B cell (primary cell): ENCODE measurements at regions not wholly inside any gene's neighbourhood (a gene's known extent, or its start where the extent isn't known, plus 50 kb on each side); places are given as distances from the start of the nearest gene placed in this dataset.

Experiments
- ATAC-seq: fragments of 200-7000 bp; cut with Tn5 transposase; one replicate; pipeline ENCODE4 v1.10.0; 2021; ENCODE audit warnings: low read depth, mild to moderate bottlenecking, moderate number of reproducible peaks, moderate library complexity
- CTCF ChIA-PET: fragments of 350-600 bp; sonication (Branson Sonifier 250); formaldehyde crosslinking; loops from one replicate; lab custom pipeline; 2021; ENCODE audit warnings: antibody characterized with exemption, inconsistent platforms; lab: Charles Lee
- POLR2A ChIA-PET: fragments of 350-600 bp; sonication (Branson Sonifier 250); formaldehyde crosslinking; loops from one replicate; lab custom pipeline; 2021; ENCODE audit warnings: antibody characterized with exemption; lab: Charles Lee
- DNase-seq: peaks from one replicate; pipeline ENCODE4 v3.0.0; 2013
- H2AFZ ChIP-seq: 2 replicates; pipeline ENCODE4 v1.6.1; 2012; ENCODE audit warnings: mild to moderate bottlenecking, low read depth, low read length; ENCODE audit not compliant: insufficient read depth, poor library complexity, severe bottlenecking
- H3K27ac ChIP-seq, 2 donors: 1 replicate in 1 of 2; 2 replicates in 1 of 2; pipeline ENCODE4 v1.5.1; 2012 to 2013; ENCODE audit warnings: low read length in 2 of 2, mild to moderate bottlenecking in 2 of 2, moderate library complexity in 1 of 2
- H3K27me3 ChIP-seq, 4 experiments: fragments of 200-600 bp in 1 of 4; sonication (generic) in 1 of 4; replicated peaks in 1 of 4; 1 replicate in 2 of 4; 2 replicates in 2 of 4; pipeline versions ENCODE4 v1.6.1 to v1.7.0; 2013 to 2016; ENCODE audit warnings: low read length in 3 of 4, mild to moderate bottlenecking in 2 of 4, mixed read lengths in 1 of 4, moderate library complexity in 1 of 4; ENCODE audit not compliant: insufficient read depth in 4 of 4, control insufficient read depth in 3 of 4; ENCODE audit errors: control extremely low read depth in 1 of 4
- H3K36me3 ChIP-seq, 2 experiments: replicated peaks in 1 of 2; 1 replicate in 1 of 2; 2 replicates in 1 of 2; pipeline versions ENCODE4 v1.6.1 to v1.7.1; 2013; ENCODE audit warnings: low read length in 1 of 2; ENCODE audit not compliant: insufficient read depth in 2 of 2, control insufficient read depth in 1 of 2; ENCODE audit errors: control extremely low read depth in 1 of 2, extremely low read depth in 1 of 2
- H3K4me1 ChIP-seq, 2 donors: fragments of 200-600 bp in 1 of 2; sonication (generic) in 1 of 2; 1 replicate in 1 of 2; 2 replicates in 1 of 2; pipeline versions ENCODE4 v1.5.1 to v1.6.1; 2013 to 2017; ENCODE audit warnings: low read length in 2 of 2; ENCODE audit not compliant: control insufficient read depth in 2 of 2, insufficient read depth in 2 of 2
- H3K4me2 ChIP-seq: replicated peaks from 2 replicates; pipeline ENCODE3; 2012; ENCODE audit warnings: mild to moderate bottlenecking, low read depth, low read length; ENCODE audit not compliant: poor library complexity, severe bottlenecking
- H3K4me3 ChIP-seq, 5 experiments: fragments of 200-600 bp in 1 of 5; sonication (generic) in 1 of 5; 1 replicate in 3 of 5; 2 replicates in 2 of 5; pipeline versions ENCODE4 v1.5.1 to v1.7.0; 2011 to 2016; ENCODE audit warnings: low read length in 4 of 5, mild to moderate bottlenecking in 4 of 5, low read depth in 2 of 5, control low read depth in 1 of 5, moderate library complexity in 1 of 5; ENCODE audit not compliant: insufficient read depth in 1 of 5; ENCODE audit errors: control extremely low read depth in 1 of 5, extremely low read depth in 1 of 5
- H3K79me2 ChIP-seq: fragments of 200-600 bp; sonication (generic); one replicate; pipeline ENCODE4 v1.6.0; 2016; ENCODE audit warnings: low read length; ENCODE audit not compliant: control insufficient read depth, insufficient read depth
- H3K9ac ChIP-seq: fragments of 200-600 bp; sonication (generic); 2 replicates; pipeline ENCODE4 v1.6.1; 2017; ENCODE audit warnings: mild to moderate bottlenecking, low read length, moderate library complexity
- H3K9me3 ChIP-seq, 3 donors: one replicate each; pipeline versions ENCODE4 v1.6.1 to v1.7.1; 2013; ENCODE audit warnings: low read length in 2 of 3; ENCODE audit not compliant: control insufficient read depth in 2 of 3, insufficient read depth in 1 of 3; ENCODE audit errors: control extremely low read depth in 1 of 3
- H4K20me1 ChIP-seq: 2 replicates; pipeline ENCODE4 v1.6.0; 2012; ENCODE audit warnings: mild to moderate bottlenecking, low read length; ENCODE audit not compliant: insufficient read depth, control insufficient read depth, poor library complexity, severe bottlenecking
- H3K27ac Mint-ChIP-seq: one replicate; pipeline ENCODE4 v1.8.0; 2021; ENCODE audit warnings: mixed read lengths
- H3K27me3 Mint-ChIP-seq: one replicate; pipeline ENCODE4 v1.8.0; 2021; ENCODE audit warnings: mixed read lengths
- H3K4me1 Mint-ChIP-seq: one replicate; pipeline ENCODE4 v1.8.0; 2021; ENCODE audit warnings: mixed read lengths
- H3K4me3 Mint-ChIP-seq: one replicate; pipeline ENCODE4 v1.8.0; 2021; ENCODE audit warnings: mixed read lengths
- H3K9me3 Mint-ChIP-seq: one replicate; pipeline ENCODE4 v1.8.0; 2022; ENCODE audit warnings: mixed read lengths; ENCODE audit not compliant: insufficient read depth
- EZH2 ChIP-seq: IDR thresholded peaks from 2 replicates; pipeline ENCODE4 v1.6.1; 2012; ENCODE audit warnings: borderline replicate concordance, low read depth, mild to moderate bottlenecking, moderate library complexity, low read length; ENCODE audit not compliant: insufficient read depth, poor library complexity, severe bottlenecking
- WGBS: methylation state at CpG from one replicate; pipeline ENCODE4 v1.1.5; 2013; ENCODE audit warnings: missing lambda C conversion rate; ENCODE audit not compliant: insufficient coverage; 5-methylcytosine and 5-hydroxymethylcytosine counted together
- intact Hi-C: fragments of 100-400 bp; cut with micrococcal nuclease; formaldehyde crosslinking; loops from one replicate; pipeline ENCODE4 v1.10.0; 2022
- TF ChIP-seq, protein P1 (sequence below): fragments of 200-600 bp; IDR thresholded peaks from one replicate; pipeline ENCODE4 v1.8.0; 2022; ENCODE audit warnings: antibody characterized with exemption, mild to moderate bottlenecking

DNA sequence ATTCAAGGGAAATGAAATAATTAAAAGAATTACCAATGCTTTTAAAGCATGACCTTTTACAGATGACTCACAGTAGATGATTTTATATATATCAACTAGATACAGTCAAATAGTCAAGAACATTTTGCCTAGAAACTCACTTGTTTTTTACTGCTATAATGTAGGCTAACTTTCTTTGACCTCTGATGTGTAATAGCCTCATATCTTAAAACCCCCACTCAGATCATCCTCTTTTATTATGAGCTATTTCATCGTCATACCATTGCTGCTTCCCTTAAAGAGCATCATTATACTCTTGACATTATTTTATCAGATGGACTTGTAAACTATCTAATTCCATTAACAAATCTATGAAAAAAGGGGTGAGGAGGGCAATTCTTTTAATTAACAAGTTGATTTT, 355.9 kb upstream of the AGA start:
- POLR2A ChIA-PET: no interaction called here
- no peaks in the 10 kb centered on the region for H3K79me2 ChIP-seq
- no peaks in the 10 kb centered on the region for H3K4me1 Mint-ChIP-seq
- H2AFZ ChIP-seq: no peak overlapping the region
- H3K9me3 Mint-ChIP-seq: no peaks in the 10 kb centered on the region
- no CpG with 5 or more reads among the region's 1 CpG for WGBS
- no peak for DNase-seq
- no peak overlapping the region for H3K27ac ChIP-seq
- no peaks in the 10 kb centered on the region for H3K9me3 ChIP-seq
- H3K36me3 ChIP-seq: no peaks in the 10 kb centered on the region
- H3K27ac Mint-ChIP-seq: no peak overlapping the region
- no peak overlapping the region for H3K4me3 Mint-ChIP-seq
- no peak overlapping the region for H3K9ac ChIP-seq
- ATAC-seq: no peak
- no peak for TF ChIP-seq EZH2
- TF ChIP-seq, protein P1, sequence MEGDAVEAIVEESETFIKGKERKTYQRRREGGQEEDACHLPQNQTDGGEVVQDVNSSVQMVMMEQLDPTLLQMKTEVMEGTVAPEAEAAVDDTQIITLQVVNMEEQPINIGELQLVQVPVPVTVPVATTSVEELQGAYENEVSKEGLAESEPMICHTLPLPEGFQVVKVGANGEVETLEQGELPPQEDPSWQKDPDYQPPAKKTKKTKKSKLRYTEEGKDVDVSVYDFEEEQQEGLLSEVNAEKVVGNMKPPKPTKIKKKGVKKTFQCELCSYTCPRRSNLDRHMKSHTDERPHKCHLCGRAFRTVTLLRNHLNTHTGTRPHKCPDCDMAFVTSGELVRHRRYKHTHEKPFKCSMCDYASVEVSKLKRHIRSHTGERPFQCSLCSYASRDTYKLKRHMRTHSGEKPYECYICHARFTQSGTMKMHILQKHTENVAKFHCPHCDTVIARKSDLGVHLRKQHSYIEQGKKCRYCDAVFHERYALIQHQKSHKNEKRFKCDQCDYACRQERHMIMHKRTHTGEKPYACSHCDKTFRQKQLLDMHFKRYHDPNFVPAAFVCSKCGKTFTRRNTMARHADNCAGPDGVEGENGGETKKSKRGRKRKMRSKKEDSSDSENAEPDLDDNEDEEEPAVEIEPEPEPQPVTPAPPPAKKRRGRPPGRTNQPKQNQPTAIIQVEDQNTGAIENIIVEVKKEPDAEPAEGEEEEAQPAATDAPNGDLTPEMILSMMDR: no peak
- H3K27me3 Mint-ChIP-seq: no peaks in the 10 kb centered on the region
- CTCF ChIA-PET: no interaction called here
- H3K27me3 ChIP-seq: no peaks in the 10 kb centered on the region
- no peak overlapping the region for H3K4me3 ChIP-seq
- no peaks in the 10 kb centered on the region for H3K4me1 ChIP-seq
- intact Hi-C loops: no loop called here
- no peaks in the 10 kb centered on the region for H4K20me1 ChIP-seq
- H3K4me2 ChIP-seq: no peak overlapping the region

DNA sequence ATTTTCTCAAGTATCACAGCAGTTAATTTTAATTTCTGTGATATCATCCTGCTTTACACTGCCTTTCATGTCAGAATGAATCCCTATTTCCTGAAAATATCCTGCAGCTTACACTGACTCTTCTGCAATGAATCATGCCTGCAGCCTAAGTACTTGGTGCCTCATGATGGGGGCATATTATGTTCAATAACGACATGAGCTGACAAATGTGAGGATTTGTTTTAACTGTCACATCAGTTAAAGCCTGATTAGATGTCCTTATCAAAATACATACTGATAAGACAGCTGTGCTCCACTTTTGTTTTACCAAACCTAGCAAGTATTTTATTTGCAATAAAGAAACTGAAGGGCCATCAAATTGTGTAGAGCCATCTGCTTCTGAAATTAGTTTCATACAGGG, 359.9 kb upstream of the AGA start:
- ATAC-seq (no peak), DNase-seq (no peak)
- H3K4me2 ChIP-seq: no peak overlapping the region
- no peak for TF ChIP-seq EZH2
- TF ChIP-seq, protein P1: no peak
- ChIA-PET CTCF (no interaction called here), POLR2A (no interaction called here)
- no peak overlapping the region for H2AFZ ChIP-seq
- no peaks in the 10 kb centered on the region for H3K36me3 ChIP-seq
- Mint-ChIP-seq H3K4me1 (no peaks in the 10 kb centered on the region), H3K9me3 (no peaks in the 10 kb centered on the region), H3K27me3 (no peaks in the 10 kb centered on the region), H3K27ac (no peak overlapping the region), H3K4me3 (no peak overlapping the region)
- no peaks in the 10 kb centered on the region for H4K20me1 ChIP-seq
- H3K27ac ChIP-seq: no peak overlapping the region
- H3K9ac ChIP-seq: no peak overlapping the region
- H3K4me1 ChIP-seq: no peaks in the 10 kb centered on the region
- no CpG with 5 or more reads among the region's 1 CpG for WGBS
- intact Hi-C loops: no loop called here
- no peaks in the 10 kb centered on the region for H3K9me3 ChIP-seq
- H3K79me2 ChIP-seq: no peaks in the 10 kb centered on the region
- no peak overlapping the region for H3K4me3 ChIP-seq
- no peaks in the 10 kb centered on the region for H3K27me3 ChIP-seq
